PC-9 (cell line): ENCODE measurements at regions not wholly inside any gene's neighbourhood (a gene's known extent, or its start where the extent isn't known, plus 50 kb on each side); places are given as distances from the start of the nearest gene placed in this dataset.

ENCODE experiments used
- CTCF ChIP-seq: fragments of 200-600 bp; sonication (generic); conservative IDR thresholded peaks from 2 replicates; pipeline ENCODE4 v1.6.1; 2017; ENCODE audit warnings: mixed run types, antibody characterized with exemption, mild to moderate bottlenecking, moderate library complexity
- EZH2 ChIP-seq: fragments of 200-600 bp; sonication (generic); IDR thresholded peaks from 2 replicates; pipeline ENCODE4 v1.8.0; 2017; ENCODE audit warnings: antibody characterized with exemption, low read depth

GRCh38 chr11:131246156-131246555, 124.3 kb upstream of the NTM start:
- TF ChIP-seq EZH2 (no peak), CTCF (no peak)
